A673 (cell line): ENCODE measurements at regions not wholly inside any gene's neighbourhood (a gene's known extent, or its start where the extent isn't known, plus 50 kb on each side); places are given as distances from the start of the nearest gene placed in this dataset.

Experiments used
- EZH2 ChIP-seq: fragments of 200-600 bp; sonication (generic); IDR thresholded peaks from 2 replicates; pipeline ENCODE4 v1.6.1; 2017; ENCODE audit warnings: borderline replicate concordance, low read depth, mild to moderate bottlenecking, mixed read lengths, antibody characterized with exemption, low read length; ENCODE audit not compliant: poor library complexity, severe bottlenecking
- TF ChIP-seq, protein P1 (sequence below): fragments of 300-800, 200-600 bp; sonication (generic); conservative IDR thresholded peaks from 2 replicates; pipeline ENCODE4 v1.5.1; 2017; ENCODE audit warnings: low read depth, mild to moderate bottlenecking, antibody characterized with exemption, low read length, moderate library complexity, mixed read lengths

- TF ChIP-seq, protein P1, sequence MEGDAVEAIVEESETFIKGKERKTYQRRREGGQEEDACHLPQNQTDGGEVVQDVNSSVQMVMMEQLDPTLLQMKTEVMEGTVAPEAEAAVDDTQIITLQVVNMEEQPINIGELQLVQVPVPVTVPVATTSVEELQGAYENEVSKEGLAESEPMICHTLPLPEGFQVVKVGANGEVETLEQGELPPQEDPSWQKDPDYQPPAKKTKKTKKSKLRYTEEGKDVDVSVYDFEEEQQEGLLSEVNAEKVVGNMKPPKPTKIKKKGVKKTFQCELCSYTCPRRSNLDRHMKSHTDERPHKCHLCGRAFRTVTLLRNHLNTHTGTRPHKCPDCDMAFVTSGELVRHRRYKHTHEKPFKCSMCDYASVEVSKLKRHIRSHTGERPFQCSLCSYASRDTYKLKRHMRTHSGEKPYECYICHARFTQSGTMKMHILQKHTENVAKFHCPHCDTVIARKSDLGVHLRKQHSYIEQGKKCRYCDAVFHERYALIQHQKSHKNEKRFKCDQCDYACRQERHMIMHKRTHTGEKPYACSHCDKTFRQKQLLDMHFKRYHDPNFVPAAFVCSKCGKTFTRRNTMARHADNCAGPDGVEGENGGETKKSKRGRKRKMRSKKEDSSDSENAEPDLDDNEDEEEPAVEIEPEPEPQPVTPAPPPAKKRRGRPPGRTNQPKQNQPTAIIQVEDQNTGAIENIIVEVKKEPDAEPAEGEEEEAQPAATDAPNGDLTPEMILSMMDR: no peak
- no peak for TF ChIP-seq EZH2
Measured at GRCh38 chr12:16893426-16893825, 287.5 kb upstream of the LMO3 start.
